GM21381 (cell line): ENCODE measurements at regions not wholly inside any gene's neighbourhood (a gene's known extent, or its start where the extent isn't known, plus 50 kb on each side); places are given as distances from the start of the nearest gene placed in this dataset.

ENCODE experiments used
- ATAC-seq: cut with Tn5 transposase; IDR thresholded peaks from one replicate; pipeline ENCODE4 v1.9.1; 2021; ENCODE audit warnings: mild to moderate bottlenecking, moderate library complexity; ENCODE audit not compliant: unreplicated experiment

GRCh38 chr7:108810756-108811385, 241.2 kb downstream of the DNAJB9 start:
- ATAC-seq: no peak

GRCh38 chr7:108813251-108814014, 243.8 kb downstream of the DNAJB9 start:
- no peak for ATAC-seq

GRCh38 chr7:108815815-108816214, 246.1 kb downstream of the DNAJB9 start:
- ATAC-seq: no peak

- ATAC-seq: no peak
Observed at GRCh38 chr7:108818742-108819141, 249.1 kb downstream of the DNAJB9 start.

GRCh38 chr7:108824840-108825580, 255.3 kb downstream of the DNAJB9 start:
- ATAC-seq: no peak

GRCh38 chr7:108825581-108825909, 255.9 kb downstream of the DNAJB9 start:
- ATAC-seq: no peak

- ATAC-seq: no peak
Observed at GRCh38 chr7:108836256-108836655, 266.6 kb downstream of the DNAJB9 start.

GRCh38 chr7:108838198-108838597, 268.5 kb downstream of the DNAJB9 start:
- ATAC-seq: no peak

GRCh38 chr7:108839076-108839475, 269.4 kb downstream of the DNAJB9 start:
- ATAC-seq: no peak

GRCh38 chr7:108845951-108846350, 276.3 kb downstream of the DNAJB9 start:
- ATAC-seq: no peak

GRCh38 chr7:108846471-108846870, 276.8 kb downstream of the DNAJB9 start:
- no peak for ATAC-seq

- ATAC-seq: no peak
Observed at GRCh38 chr7:108848486-108848885, 278.8 kb downstream of the DNAJB9 start.

GRCh38 chr7:108860615-108861014, 290.9 kb downstream of the DNAJB9 start:
- ATAC-seq: no peak

- no peak for ATAC-seq
Observed at GRCh38 chr7:108861071-108861470, 291.4 kb downstream of the DNAJB9 start.

- ATAC-seq: no peak
Observed at GRCh38 chr7:108863227-108863848, 293.7 kb downstream of the DNAJB9 start.

- ATAC-seq: no peak
Observed at GRCh38 chr7:108869070-108869469, 299.4 kb downstream of the DNAJB9 start.

GRCh38 chr7:108875139-108875538, 305.5 kb downstream of the DNAJB9 start:
- ATAC-seq: no peak

- ATAC-seq: no peak
Observed at GRCh38 chr7:108890862-108891261, 321.2 kb downstream of the DNAJB9 start.

- no peak for ATAC-seq
Observed at GRCh38 chr7:108908456-108908855, 338.8 kb downstream of the DNAJB9 start.

- no peak for ATAC-seq
Observed at GRCh38 chr7:108911016-108911415, 341.3 kb downstream of the DNAJB9 start.

GRCh38 chr7:108920490-108920889, 350.8 kb downstream of the DNAJB9 start:
- ATAC-seq: no peak
